Adrenal gland (tissue), 5 donors: ENCODE measurements at regions not wholly inside any gene's neighbourhood (a gene's known extent, or its start where the extent isn't known, plus 50 kb on each side); places are given as distances from the start of the nearest gene placed in this dataset.

Experiments
- CTCF ChIP-seq, 6 experiments: fragments of 450-650 bp in 4 of 6; fragments of 200-600 bp in 2 of 6; sonication (generic) in 1 of 6; IDR thresholded peaks; 1 replicate in 5 of 6; 2 replicates in 1 of 6; pipeline versions ENCODE4 v1.5.1 to v1.8.0; 2016 to 2021; ENCODE audit warnings: antibody characterized with exemption in 6 of 6, mild to moderate bottlenecking in 2 of 6, moderate library complexity in 1 of 6
- POLR2A ChIP-seq, 2 donors: fragments of 450-650 bp; IDR thresholded peaks; one replicate each; pipeline ENCODE4 v1.6.1; 2017; ENCODE audit warnings: antibody characterized with exemption in 2 of 2, mild to moderate bottlenecking in 2 of 2, moderate library complexity in 1 of 2
- donor health status: DM: no; HTN: no; CAD: no.

- TF ChIP-seq CTCF (IDR thresholded peaks at IDR 0.05) (no peak), POLR2A (IDR thresholded peaks at IDR 0.05) (no peak)
Measured at GRCh38 chr10:52933748-52934147, 161.2 kb upstream of the MBL2 start.
